ENCODE measurements at regions not wholly inside any gene's neighbourhood (a gene's known extent, or its start where the extent isn't known, plus 50 kb on each side); places are given as distances from the start of the nearest gene placed in this dataset.

- WGBS, 5 donors = 75 to 86% (median 77%) methylated on average over 6 of the region's 6 CpGs
- Histone ChIP-seq H3K4me1 (no peaks in the 10 kb centered on the region), H3K4me3 (no peak overlapping the region), H3K27ac (no peak overlapping the region), H3K36me3 (no peaks in the 10 kb centered on the region), H3K27me3 (replicated peaks in 1 of 7) (no peaks in the 10 kb centered on the region), H3K9me3 (no peaks in the 10 kb centered on the region)
- no peak for DNase-seq
- intact Hi-C loops (cut with DNase I; ENCODE audit: low total_unique reads) = no loop called here
- no peak for TF ChIP-seq POLR2AphosphoS5 (IDR thresholded peaks at IDR 0.05)
Observed at GRCh38 chr2:167869200-167869599, 378.2 kb downstream of the STK39 start.

- H3K27me3 ChIP-seq (replicated peaks in 1 of 7) = no peaks in the 10 kb centered on the region
- H3K4me3 ChIP-seq = no peak overlapping the region
- H3K36me3 ChIP-seq = no peaks in the 10 kb centered on the region
- TF ChIP-seq CTCF (IDR thresholded peaks at IDR 0.05 in 8 of 11, conservative IDR thresholded peaks at IDR 0.05 in 3 of 11) = no peak
- TF ChIP-seq POLR2AphosphoS5 (IDR thresholded peaks at IDR 0.05) = no peak
- no peak for TF ChIP-seq POLR2A (IDR thresholded peaks at IDR 0.05)
- intact Hi-C loops (cut with DNase I; ENCODE audit: low total_unique reads) = no loop called here
- 82 to 90% (median 89%) methylated on average over 2 of the region's 2 CpGs for WGBS, 5 donors
- DNase-seq = no peak
- H3K27ac ChIP-seq = no peak overlapping the region
- no peaks in the 10 kb centered on the region for H3K9me3 ChIP-seq
- no peaks in the 10 kb centered on the region for H3K4me1 ChIP-seq
Observed at GRCh38 chr2:167863377-167863776, 384.0 kb downstream of the STK39 start.

- WGBS, 5 donors = 46 to 74% (median 61%) methylated on average over 3 of the region's 3 CpGs
- H3K27ac ChIP-seq = no peak overlapping the region
- TF ChIP-seq POLR2A (IDR thresholded peaks at IDR 0.05) (no peak), CTCF (IDR thresholded peaks at IDR 0.05 in 8 of 11, conservative IDR thresholded peaks at IDR 0.05 in 3 of 11) (no peak), POLR2AphosphoS5 (IDR thresholded peaks at IDR 0.05) (no peak)
- intact Hi-C loops (cut with DNase I; ENCODE audit: low total_unique reads) = no loop called here
- no peak overlapping the region for H3K4me3 ChIP-seq
- DNase-seq = no peak
- no peaks in the 10 kb centered on the region for H3K36me3 ChIP-seq
- no peaks in the 10 kb centered on the region for H3K27me3 ChIP-seq (replicated peaks in 1 of 7)
- no peaks in the 10 kb centered on the region for H3K9me3 ChIP-seq
- H3K4me1 ChIP-seq = no peaks in the 10 kb centered on the region
Observed at GRCh38 chr2:167862782-167863181, 384.6 kb downstream of the STK39 start.

GRCh38 chr2:167862296-167862695 lies 385.1 kb downstream of the STK39 start:
- H3K27ac ChIP-seq = no peak overlapping the region
- no peaks in the 10 kb centered on the region for H3K36me3 ChIP-seq
- intact Hi-C loops (cut with DNase I; ENCODE audit: low total_unique reads) = no loop called here
- DNase-seq = no peak
- H3K4me1 ChIP-seq = no peaks in the 10 kb centered on the region
- no peaks in the 10 kb centered on the region for H3K9me3 ChIP-seq
- 75 to 95% (median 79%) methylated on average over 4 of the region's 4 CpGs for WGBS, 5 donors
- TF ChIP-seq POLR2AphosphoS5 (IDR thresholded peaks at IDR 0.05) (no peak), CTCF (IDR thresholded peaks at IDR 0.05 in 8 of 11, conservative IDR thresholded peaks at IDR 0.05 in 3 of 11) (no peak), POLR2A (IDR thresholded peaks at IDR 0.05) (no peak)
- no peak overlapping the region for H3K4me3 ChIP-seq
- H3K27me3 ChIP-seq (replicated peaks in 1 of 7) = no peaks in the 10 kb centered on the region

GRCh38 chr2:167861574-167862193 lies 385.7 kb downstream of the STK39 start:
- Histone ChIP-seq H3K4me1 (no peaks in the 10 kb centered on the region), H3K27me3 (replicated peaks in 1 of 7) (no peaks in the 10 kb centered on the region), H3K4me3 (no peak overlapping the region), H3K27ac (no peak overlapping the region), H3K36me3 (no peaks in the 10 kb centered on the region), H3K9me3 (no peaks in the 10 kb centered on the region)
- DNase-seq = no peak
- 58 to 82% (median 71%) methylated on average over 2 of the region's 2 CpGs for WGBS, 5 donors
- TF ChIP-seq POLR2AphosphoS5 (IDR thresholded peaks at IDR 0.05) (no peak), CTCF (IDR thresholded peaks at IDR 0.05 in 8 of 11, conservative IDR thresholded peaks at IDR 0.05 in 3 of 11) (no peak), POLR2A (IDR thresholded peaks at IDR 0.05) (no peak)
- intact Hi-C loops (cut with DNase I; ENCODE audit: low total_unique reads) = no loop called here
